ENCODE measurements at regions not wholly inside any gene's neighbourhood (a gene's known extent, or its start where the extent isn't known, plus 50 kb on each side); places are given as distances from the start of the nearest gene placed in this dataset.
"Not testable (repeated sequence)": the region's sequence is repeated elsewhere in the genome, so short reads cannot be mapped to it uniquely, and the experiment has no call there.

DNA sequence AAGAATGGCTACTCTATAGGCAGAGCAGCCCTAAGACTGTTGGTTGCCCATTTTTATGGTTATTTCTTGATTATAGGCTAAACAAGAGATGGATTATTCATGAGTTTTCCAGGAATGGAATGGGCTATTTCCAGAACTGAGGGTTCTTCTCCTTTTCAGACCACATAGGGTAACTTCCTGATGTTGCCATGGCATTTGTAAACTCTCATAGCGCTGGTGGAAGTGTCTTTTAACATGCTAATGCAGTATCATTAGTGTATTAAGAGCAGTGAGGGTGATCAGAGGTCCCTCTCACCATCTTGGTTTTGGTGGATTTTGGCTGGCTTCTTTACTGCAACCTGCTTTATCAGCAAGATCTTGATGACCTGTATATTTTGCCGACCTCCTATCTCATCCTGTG lies 904.6 kb upstream of the FBXO33 start:
- Histone ChIP-seq H3K27ac (no peak overlapping the region), H3K9me3 (no peaks in the 10 kb centered on the region), H3K36me3 (no peaks in the 10 kb centered on the region), H3K4me1 (no peaks in the 10 kb centered on the region), H3K4me3 (no peak overlapping the region), H3K27me3 (no peaks in the 10 kb centered on the region)
- no peak for TF ChIP-seq EP300 (IDR thresholded peaks at IDR 0.05)
- TF ChIP-seq, protein P1, sequence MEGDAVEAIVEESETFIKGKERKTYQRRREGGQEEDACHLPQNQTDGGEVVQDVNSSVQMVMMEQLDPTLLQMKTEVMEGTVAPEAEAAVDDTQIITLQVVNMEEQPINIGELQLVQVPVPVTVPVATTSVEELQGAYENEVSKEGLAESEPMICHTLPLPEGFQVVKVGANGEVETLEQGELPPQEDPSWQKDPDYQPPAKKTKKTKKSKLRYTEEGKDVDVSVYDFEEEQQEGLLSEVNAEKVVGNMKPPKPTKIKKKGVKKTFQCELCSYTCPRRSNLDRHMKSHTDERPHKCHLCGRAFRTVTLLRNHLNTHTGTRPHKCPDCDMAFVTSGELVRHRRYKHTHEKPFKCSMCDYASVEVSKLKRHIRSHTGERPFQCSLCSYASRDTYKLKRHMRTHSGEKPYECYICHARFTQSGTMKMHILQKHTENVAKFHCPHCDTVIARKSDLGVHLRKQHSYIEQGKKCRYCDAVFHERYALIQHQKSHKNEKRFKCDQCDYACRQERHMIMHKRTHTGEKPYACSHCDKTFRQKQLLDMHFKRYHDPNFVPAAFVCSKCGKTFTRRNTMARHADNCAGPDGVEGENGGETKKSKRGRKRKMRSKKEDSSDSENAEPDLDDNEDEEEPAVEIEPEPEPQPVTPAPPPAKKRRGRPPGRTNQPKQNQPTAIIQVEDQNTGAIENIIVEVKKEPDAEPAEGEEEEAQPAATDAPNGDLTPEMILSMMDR (IDR thresholded peaks at IDR 0.05), result no peak
- TF ChIP-seq POLR2AphosphoS5 (IDR thresholded peaks at IDR 0.05), result no peak
- no peak for TF ChIP-seq POLR2A (IDR thresholded peaks at IDR 0.05)
- 47 to 51% methylated on average over 2 of the region's 2 CpGs for WGBS, 2 donors
- intact Hi-C loops (cut with DNase I), result no loop called here
- no peak for DNase-seq

DNA sequence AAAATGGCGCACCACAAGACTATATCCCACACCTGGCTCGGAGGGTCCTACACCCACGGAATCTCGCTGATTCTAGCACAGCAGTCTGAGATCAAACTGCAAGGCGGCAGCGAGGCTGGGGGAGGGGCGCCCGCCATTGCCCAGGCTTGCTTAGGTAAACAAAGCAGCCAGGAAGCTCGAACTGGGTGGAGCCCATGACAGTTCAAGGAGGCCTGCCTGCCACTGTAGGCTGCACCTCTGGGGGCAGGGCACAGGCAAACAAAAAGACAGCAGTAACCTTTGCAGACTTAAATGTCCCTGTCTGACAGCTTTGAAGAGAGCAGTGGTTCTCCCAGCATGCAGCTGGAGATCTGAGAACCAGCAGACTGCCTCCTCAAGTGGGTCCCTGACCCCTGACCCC lies 894.3 kb upstream of the FBXO33 start:
- H3K27me3 ChIP-seq; H3K4me3 ChIP-seq; H3K36me3 ChIP-seq; intact Hi-C loops (cut with DNase I); H3K9me3 ChIP-seq; H3K27ac ChIP-seq; DNase-seq; H3K4me1 ChIP-seq: not testable (repeated sequence)
- WGBS, 2 donors, result 74 to 84% methylated on average over 9 of the region's 9 CpGs

DNA sequence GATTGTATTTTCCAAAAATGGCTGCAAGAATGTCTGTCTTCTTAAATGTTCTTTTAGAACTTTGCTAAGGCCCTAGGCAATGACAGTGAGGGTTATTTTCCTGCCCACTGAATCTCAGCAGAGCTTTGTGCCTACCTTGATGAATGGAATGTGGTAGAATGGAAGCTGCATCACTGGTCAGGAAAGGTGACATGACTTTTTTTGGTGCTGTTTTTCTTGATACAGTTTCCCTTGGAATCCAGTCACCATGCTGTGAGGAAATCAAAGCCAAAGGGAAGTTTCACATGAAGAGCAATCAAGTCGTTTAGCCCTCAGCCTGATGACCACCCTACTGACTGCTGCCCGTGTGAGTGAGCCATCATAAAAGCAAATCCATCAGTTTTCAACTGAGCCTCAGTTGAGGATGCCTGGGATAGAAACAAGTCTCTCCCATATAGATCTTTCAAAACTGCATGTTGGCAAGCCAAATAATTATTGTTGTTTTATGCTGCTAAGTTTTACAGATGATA lies 886.0 kb upstream of the FBXO33 start:
- DNase-seq, result no peak
- Histone ChIP-seq H3K4me1 (no peaks in the 10 kb centered on the region), H3K4me3 (no peak overlapping the region), H3K9me3 (no peaks in the 10 kb centered on the region), H3K27me3 (no peaks in the 10 kb centered on the region), H3K36me3 (no peaks in the 10 kb centered on the region), H3K27ac (no peak overlapping the region)
- TF ChIP-seq POLR2AphosphoS5 (IDR thresholded peaks at IDR 0.05) (no peak), POLR2A (IDR thresholded peaks at IDR 0.05) (no peak), EP300 (IDR thresholded peaks at IDR 0.05) (no peak)
- TF ChIP-seq, protein P1 (IDR thresholded peaks at IDR 0.05), result no peak
- WGBS, 2 donors, result 10 to 12% methylated on average over 2 of the region's 2 CpGs
- intact Hi-C loops (cut with DNase I), result no loop called here

DNA sequence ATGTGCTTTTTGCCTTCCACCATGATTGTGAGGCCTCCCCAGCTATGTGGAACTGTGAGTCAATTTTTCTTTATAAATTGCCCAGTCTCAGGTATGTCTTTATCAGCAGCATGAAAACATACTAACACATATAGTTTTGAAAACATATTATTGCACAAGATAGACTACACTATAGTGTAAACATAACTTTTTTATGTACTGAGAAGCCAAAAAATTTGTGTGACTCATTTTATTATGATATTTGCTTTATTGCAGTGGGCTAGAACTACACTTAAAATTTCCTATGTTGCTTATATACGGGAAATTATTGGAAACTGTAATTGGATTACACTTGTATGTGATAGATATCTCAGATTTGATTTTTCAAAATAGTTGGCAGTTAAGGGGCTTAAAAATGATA lies 885.5 kb upstream of the FBXO33 start:
- 89 to 96% methylated on average over 1 of the region's 1 CpG for WGBS, 2 donors
- TF ChIP-seq, protein P1 (IDR thresholded peaks at IDR 0.05), result no peak
- no peak for TF ChIP-seq EP300 (IDR thresholded peaks at IDR 0.05)
- TF ChIP-seq POLR2A (IDR thresholded peaks at IDR 0.05), result no peak
- no peak for TF ChIP-seq POLR2AphosphoS5 (IDR thresholded peaks at IDR 0.05)
- H3K36me3 ChIP-seq, result no peaks in the 10 kb centered on the region
- H3K27ac ChIP-seq, result no peak overlapping the region
- no peak overlapping the region for H3K4me3 ChIP-seq
- H3K4me1 ChIP-seq, result no peaks in the 10 kb centered on the region
- intact Hi-C loops (cut with DNase I), result no loop called here
- no peak for DNase-seq
- no peaks in the 10 kb centered on the region for H3K27me3 ChIP-seq
- no peaks in the 10 kb centered on the region for H3K9me3 ChIP-seq

DNA sequence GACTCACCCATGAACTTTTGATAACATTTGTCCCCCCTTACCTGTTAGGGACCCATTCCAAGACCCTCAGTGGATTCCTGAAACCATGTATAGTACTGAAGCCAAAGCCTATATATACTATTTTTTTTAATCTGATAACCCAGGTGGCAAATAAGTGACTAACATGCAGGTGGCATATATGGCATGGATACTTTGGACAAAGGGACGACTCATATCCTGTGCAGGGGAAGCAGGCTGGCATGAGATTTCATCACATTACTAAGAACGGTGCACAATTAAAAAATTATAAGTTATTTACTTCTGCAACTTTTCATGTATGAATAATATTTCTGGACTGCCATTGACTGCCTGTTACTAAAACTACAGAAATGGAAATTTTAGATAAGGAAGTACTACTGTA lies 880.1 kb upstream of the FBXO33 start:
- H3K36me3 ChIP-seq, result no peaks in the 10 kb centered on the region
- H3K9me3 ChIP-seq, result no peaks in the 10 kb centered on the region
- no peaks in the 10 kb centered on the region for H3K4me1 ChIP-seq
- no peak for DNase-seq
- no peaks in the 10 kb centered on the region for H3K27me3 ChIP-seq
- intact Hi-C loops (cut with DNase I), result no loop called here
- TF ChIP-seq POLR2A (IDR thresholded peaks at IDR 0.05), result no peak
- no peak for TF ChIP-seq POLR2AphosphoS5 (IDR thresholded peaks at IDR 0.05)
- TF ChIP-seq, protein P1 (IDR thresholded peaks at IDR 0.05), result no peak
- no peak overlapping the region for H3K27ac ChIP-seq
- no peak overlapping the region for H3K4me3 ChIP-seq
- WGBS, 2 donors, result 71 to 79% methylated on average over 2 of the region's 2 CpGs
